CD4-positive, alpha-beta T cell (primary cell): ENCODE measurements at regions not wholly inside any gene's neighbourhood (a gene's known extent, or its start where the extent isn't known, plus 50 kb on each side); places are given as distances from the start of the nearest gene placed in this dataset.

Experiments used
- ATAC-seq: fragments of 200-7000 bp; cut with Tn5 transposase; one replicate; pipeline ENCODE4 v1.10.0; 2022; ENCODE audit warnings: mild to moderate bottlenecking; ENCODE audit not compliant: poor library complexity
- CTCF ChIA-PET: fragments of 350-600 bp; sonication (Branson Sonifier 250); formaldehyde crosslinking; loops from one replicate; lab custom pipeline; 2021; ENCODE audit warnings: antibody characterized with exemption, inconsistent platforms; lab: Charles Lee
- POLR2A ChIA-PET: fragments of 350-600 bp; sonication (Branson Sonifier 250); formaldehyde crosslinking; loops from one replicate; lab custom pipeline; 2021; ENCODE audit warnings: antibody characterized with exemption, inconsistent platforms; lab: Charles Lee
- DNase-seq, 14 experiments: peaks; one replicate each; pipeline ENCODE4 v3.0.0-alpha.2; 2013 to 2020; ENCODE audit warnings: mixed read lengths in 2 of 14
- H3K27ac ChIP-seq, 2 donors: one replicate each; pipeline versions ENCODE4 v1.5.1 to v1.7.0; 2013; ENCODE audit warnings: low read length in 2 of 2, low read depth in 1 of 2, mild to moderate bottlenecking in 1 of 2
- H3K27me3 ChIP-seq, 2 experiments: 1 replicate in 1 of 2; 2 replicates in 1 of 2; pipeline versions ENCODE4 v1.6.1 to v1.7.0; 2013; ENCODE audit warnings: low read length in 2 of 2, control low read depth in 1 of 2, mild to moderate bottlenecking in 1 of 2, moderate library complexity in 1 of 2; ENCODE audit not compliant: insufficient read depth in 2 of 2, control insufficient read depth in 1 of 2
- H3K36me3 ChIP-seq: one replicate; pipeline ENCODE4 v1.6.1; 2013; ENCODE audit warnings: low read length, control low read depth; ENCODE audit not compliant: insufficient read depth
- H3K4me1 ChIP-seq: one replicate; pipeline ENCODE4 v1.6.1; 2013; ENCODE audit warnings: low read length, control low read depth; ENCODE audit not compliant: insufficient read depth
- H3K4me3 ChIP-seq: one replicate; pipeline ENCODE4 v1.5.1; 2013; ENCODE audit warnings: mild to moderate bottlenecking, low read length, moderate library complexity
- H3K9me3 ChIP-seq, 2 experiments: 1 replicate in 1 of 2; 2 replicates in 1 of 2; pipeline versions ENCODE4 v1.6.1 to v1.7.0; 2013; ENCODE audit warnings: low read length in 2 of 2, mild to moderate bottlenecking in 2 of 2, control low read depth in 1 of 2, moderate library complexity in 1 of 2; ENCODE audit not compliant: control insufficient read depth in 1 of 2, insufficient read depth in 1 of 2
- H3K27ac Mint-ChIP-seq: one replicate; pipeline ENCODE4 v1.8.0; 2020; ENCODE audit warnings: mixed read lengths
- H3K27me3 Mint-ChIP-seq: one replicate; pipeline ENCODE4 v1.8.0; 2021; ENCODE audit warnings: mixed read lengths
- H3K36me3 Mint-ChIP-seq: one replicate; pipeline ENCODE4 v1.8.0; 2021; ENCODE audit warnings: low read depth, mixed read lengths
- H3K4me1 Mint-ChIP-seq: one replicate; pipeline ENCODE4 v1.8.0; 2021; ENCODE audit warnings: low read depth, mixed read lengths
- H3K4me3 Mint-ChIP-seq: one replicate; pipeline ENCODE4 v1.8.0; 2020; ENCODE audit warnings: mild to moderate bottlenecking, mixed read lengths
- H3K9me3 Mint-ChIP-seq: one replicate; pipeline ENCODE4 v1.8.0; 2020; ENCODE audit warnings: mixed read lengths
- intact Hi-C, 2 experiments: fragments of 100-400 bp; cut with DNase I in 1 of 2; cut with micrococcal nuclease in 1 of 2; formaldehyde crosslinking; loops; one replicate each; pipeline versions ENCODE4 v1.15.1 to v1.9.0; 2023 to 2025; cut with DNase I, micrococcal nuclease
- TF ChIP-seq, protein P1 (sequence below): fragments of 200-600 bp; IDR thresholded peaks from one replicate; pipeline ENCODE4 v1.8.0; 2022; ENCODE audit warnings: antibody characterized with exemption, mild to moderate bottlenecking

DNA sequence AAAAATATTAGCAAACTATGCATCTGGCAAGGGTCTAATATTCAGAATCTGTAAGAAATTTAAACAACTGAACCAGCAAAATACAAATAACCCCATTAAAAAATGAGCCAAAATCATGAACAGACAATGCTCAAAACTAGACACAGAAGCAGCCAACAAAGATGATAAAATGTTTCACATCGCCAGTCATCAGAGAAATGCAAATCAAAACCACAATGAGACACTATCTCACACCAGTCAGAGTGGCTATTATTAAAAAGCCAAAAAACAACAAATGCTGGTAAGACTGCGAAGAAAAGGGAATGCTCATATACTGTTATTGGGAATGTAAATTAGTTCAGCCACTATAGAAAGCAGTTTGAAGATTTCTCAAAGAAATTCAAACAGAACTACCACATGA, 201.3 kb upstream of the CPEB2 start:
- POLR2A ChIA-PET, result no interaction called here
- peaks cover 4% of the 10 kb centered on the region for H3K27me3 Mint-ChIP-seq

DNA sequence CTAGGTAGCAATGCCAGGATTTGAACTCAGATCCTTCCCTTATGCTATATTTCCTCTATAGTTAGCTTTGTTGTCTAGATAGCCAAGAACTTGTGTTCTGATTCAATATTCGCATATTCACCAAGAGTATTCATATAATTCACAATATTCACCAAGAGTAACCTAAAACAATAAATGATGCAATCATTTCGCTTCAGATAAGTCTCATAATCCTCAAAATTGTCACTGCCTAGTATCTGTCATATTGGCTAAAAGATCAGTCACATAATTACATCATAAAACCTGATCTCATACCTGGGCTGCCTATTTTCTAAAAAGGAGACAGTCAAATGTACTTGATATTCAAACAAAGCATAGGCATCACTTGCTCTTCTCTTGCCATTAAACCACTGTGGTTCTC, 199.7 kb upstream of the CPEB2 start:
- peaks cover 7 to 11% of the 10 kb centered on the region in 2 experiments for H3K9me3 ChIP-seq
- no peak overlapping the region for H3K27ac ChIP-seq
- Mint-ChIP-seq H3K4me1 (no peaks in the 10 kb centered on the region), H3K4me3 (no peak overlapping the region), H3K36me3 (peaks cover 3% of the 10 kb centered on the region), H3K27me3 (peaks cover 4% of the 10 kb centered on the region), H3K27ac (no peak overlapping the region), H3K9me3 (peaks cover 4% of the 10 kb centered on the region)
- POLR2A ChIA-PET, result no interaction called here
- TF ChIP-seq, protein P1, sequence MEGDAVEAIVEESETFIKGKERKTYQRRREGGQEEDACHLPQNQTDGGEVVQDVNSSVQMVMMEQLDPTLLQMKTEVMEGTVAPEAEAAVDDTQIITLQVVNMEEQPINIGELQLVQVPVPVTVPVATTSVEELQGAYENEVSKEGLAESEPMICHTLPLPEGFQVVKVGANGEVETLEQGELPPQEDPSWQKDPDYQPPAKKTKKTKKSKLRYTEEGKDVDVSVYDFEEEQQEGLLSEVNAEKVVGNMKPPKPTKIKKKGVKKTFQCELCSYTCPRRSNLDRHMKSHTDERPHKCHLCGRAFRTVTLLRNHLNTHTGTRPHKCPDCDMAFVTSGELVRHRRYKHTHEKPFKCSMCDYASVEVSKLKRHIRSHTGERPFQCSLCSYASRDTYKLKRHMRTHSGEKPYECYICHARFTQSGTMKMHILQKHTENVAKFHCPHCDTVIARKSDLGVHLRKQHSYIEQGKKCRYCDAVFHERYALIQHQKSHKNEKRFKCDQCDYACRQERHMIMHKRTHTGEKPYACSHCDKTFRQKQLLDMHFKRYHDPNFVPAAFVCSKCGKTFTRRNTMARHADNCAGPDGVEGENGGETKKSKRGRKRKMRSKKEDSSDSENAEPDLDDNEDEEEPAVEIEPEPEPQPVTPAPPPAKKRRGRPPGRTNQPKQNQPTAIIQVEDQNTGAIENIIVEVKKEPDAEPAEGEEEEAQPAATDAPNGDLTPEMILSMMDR, result no peak
- CTCF ChIA-PET, result no interaction called here
- intact Hi-C loops, result no loop called here
- H3K4me3 ChIP-seq, result no peak overlapping the region
- DNase-seq (no peak), ATAC-seq (no peak)
- no peaks in the 10 kb centered on the region for H3K4me1 ChIP-seq
- no peaks in the 10 kb centered on the region for H3K36me3 ChIP-seq
- H3K27me3 ChIP-seq, result no peaks in the 10 kb centered on the region

More for the DNA sequence above, 201.3 kb upstream of the CPEB2 start:
- H3K9me3 ChIP-seq, result peaks cover 7 to 11% of the 10 kb centered on the region in 2 experiments
- no peaks in the 10 kb centered on the region for H3K4me1 ChIP-seq
- TF ChIP-seq, protein P1, result no peak
- H3K27ac ChIP-seq, result no peak overlapping the region
- Mint-ChIP-seq H3K9me3 (peaks cover 7% of the 10 kb centered on the region), H3K4me1 (no peaks in the 10 kb centered on the region), H3K4me3 (no peak overlapping the region), H3K27ac (no peak overlapping the region), H3K36me3 (peaks cover 3% of the 10 kb centered on the region)
- H3K36me3 ChIP-seq, result no peaks in the 10 kb centered on the region
- DNase-seq (no peak), ATAC-seq (no peak)
- H3K27me3 ChIP-seq, result no peaks in the 10 kb centered on the region
- H3K4me3 ChIP-seq, result no peak overlapping the region
- intact Hi-C loops, result no loop called here
- CTCF ChIA-PET, result no interaction called here

DNA sequence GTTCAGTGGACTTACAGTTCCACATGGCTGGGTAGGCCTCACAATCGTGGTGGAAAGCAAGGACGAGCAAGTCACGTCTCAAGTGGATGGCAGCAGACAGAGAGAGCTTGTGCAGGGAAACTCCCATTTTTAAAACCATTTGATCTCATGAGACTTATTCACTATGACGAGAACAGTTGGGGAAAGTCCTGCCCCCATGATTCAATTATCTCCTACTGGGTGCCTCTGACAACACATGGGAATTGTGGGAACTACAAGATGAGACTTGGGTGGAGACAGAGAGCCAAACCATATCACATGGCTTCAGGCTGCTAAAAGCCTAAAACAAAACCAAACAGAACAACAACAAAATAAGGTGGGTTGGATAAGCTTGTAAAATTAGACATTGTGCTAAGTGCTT, 194.4 kb upstream of the CPEB2 start:
- intact Hi-C loops, result no loop called here
- Mint-ChIP-seq H3K36me3 (no peaks in the 10 kb centered on the region), H3K9me3 (no peaks in the 10 kb centered on the region), H3K4me1 (no peaks in the 10 kb centered on the region), H3K27me3 (peaks cover 7% of the 10 kb centered on the region), H3K27ac (no peak overlapping the region), H3K4me3 (no peak overlapping the region)
- Histone ChIP-seq H3K9me3 (no peaks in the 10 kb centered on the region), H3K27ac (no peak overlapping the region), H3K36me3 (no peaks in the 10 kb centered on the region), H3K4me3 (no peak overlapping the region), H3K4me1 (no peaks in the 10 kb centered on the region), H3K27me3 (no peaks in the 10 kb centered on the region)
- ChIA-PET CTCF (no interaction called here), POLR2A (no interaction called here)
- no peak for DNase-seq
- TF ChIP-seq, protein P1, result no peak
- ATAC-seq, result no peak
